GM21526 (cell line): ENCODE measurements at regions not wholly inside any gene's neighbourhood (a gene's known extent, or its start where the extent isn't known, plus 50 kb on each side); places are given as distances from the start of the nearest gene placed in this dataset.
"Not testable (repeated sequence)": the region's sequence is repeated elsewhere in the genome, so short reads cannot be mapped to it uniquely, and the experiment has no call there.

Source experiments
- ATAC-seq: cut with Tn5 transposase; IDR thresholded peaks from one replicate; pipeline ENCODE4 v1.9.1; 2021; ENCODE audit warnings: moderate library complexity; ENCODE audit not compliant: unreplicated experiment, low FRiP score

GRCh38 chr13:111007209-111007608, 92.3 kb upstream of the ANKRD10 start:
- ATAC-seq = no peak

- no peak for ATAC-seq
Observed at GRCh38 chr13:111006506-111007031, 91.7 kb upstream of the ANKRD10 start.

GRCh38 chr13:111005808-111006505, 91.1 kb upstream of the ANKRD10 start:
- ATAC-seq = no peak

GRCh38 chr13:111005364-111005763, 90.5 kb upstream of the ANKRD10 start:
- ATAC-seq = no peak

- no peak for ATAC-seq
Observed at GRCh38 chr13:111004444-111004843, 89.6 kb upstream of the ANKRD10 start.

DNA sequence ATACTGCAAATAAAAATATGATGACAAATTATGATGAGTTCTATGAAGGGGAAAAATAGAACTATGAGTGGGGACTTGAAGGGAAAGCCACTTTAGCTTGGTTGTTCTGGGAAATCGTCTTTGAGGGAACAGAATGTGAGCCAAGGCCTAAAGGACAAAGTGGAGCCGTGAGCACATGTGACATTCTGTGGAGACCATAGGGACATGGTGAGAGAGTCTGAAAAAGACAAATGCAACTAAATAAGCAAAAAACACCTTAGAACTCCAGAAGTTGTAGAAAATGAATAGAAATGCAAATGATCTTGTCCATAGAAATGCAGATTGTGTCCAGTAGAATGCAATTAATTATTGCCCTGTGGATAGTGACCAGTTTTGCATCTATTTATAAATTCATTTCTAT, 86.8 kb upstream of the ANKRD10 start:
- no peak for ATAC-seq

DNA sequence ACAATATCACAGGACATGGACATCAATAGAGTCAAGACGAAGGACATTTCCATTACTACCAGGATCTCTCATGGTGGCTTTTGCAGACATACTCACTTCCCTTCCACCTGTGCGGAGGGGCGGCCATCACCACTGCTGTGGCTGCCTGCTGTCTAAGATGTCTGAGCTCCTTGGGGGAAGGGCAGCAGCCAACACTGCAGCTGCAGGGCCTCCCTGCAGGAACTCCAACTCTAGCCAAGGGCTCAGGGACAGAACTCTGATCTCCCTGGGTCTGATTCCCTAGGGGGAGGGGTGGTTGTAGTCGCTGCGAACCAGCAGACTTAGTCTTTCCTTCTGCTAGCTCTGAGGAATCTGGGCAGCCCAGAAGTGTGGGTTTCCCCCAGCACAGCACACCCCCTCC, 78.9 kb upstream of the ANKRD10 start:
- no peak for ATAC-seq

DNA sequence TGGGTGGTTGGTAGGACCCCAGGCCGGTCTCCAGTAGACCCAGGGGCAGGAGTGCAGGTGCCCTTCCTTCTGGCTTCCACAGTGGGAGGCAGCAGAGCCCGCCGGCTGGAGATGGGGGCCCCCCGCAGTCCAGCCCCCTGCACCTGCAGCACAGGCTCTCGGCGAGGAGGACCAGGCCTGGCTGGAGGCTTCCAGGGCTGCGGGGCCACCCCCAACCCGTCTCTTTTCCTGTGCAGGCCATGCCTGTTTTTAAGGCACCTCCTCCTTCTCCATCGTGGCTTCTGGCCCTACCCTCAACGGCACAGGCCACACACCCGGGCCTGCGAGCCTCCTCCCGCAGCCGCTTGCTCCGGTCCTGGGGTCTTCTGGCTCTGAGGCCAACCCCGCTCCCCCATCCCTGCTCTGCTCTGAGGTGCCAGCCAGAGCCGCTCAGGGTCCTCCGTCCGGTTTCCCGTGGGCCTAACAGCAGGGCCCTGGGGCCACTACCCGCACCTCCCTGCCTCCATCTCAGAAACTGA, 77.2 kb upstream of the ANKRD10 start:
- ATAC-seq = no peak

GRCh38 chr13:110989331-110989730, 74.5 kb upstream of the ANKRD10 start:
- ATAC-seq = no peak

- no peak for ATAC-seq
Observed at GRCh38 chr13:110985541-110985940, 70.7 kb upstream of the ANKRD10 start.

GRCh38 chr13:110984798-110985197, 69.9 kb upstream of the ANKRD10 start:
- ATAC-seq = no peak

DNA sequence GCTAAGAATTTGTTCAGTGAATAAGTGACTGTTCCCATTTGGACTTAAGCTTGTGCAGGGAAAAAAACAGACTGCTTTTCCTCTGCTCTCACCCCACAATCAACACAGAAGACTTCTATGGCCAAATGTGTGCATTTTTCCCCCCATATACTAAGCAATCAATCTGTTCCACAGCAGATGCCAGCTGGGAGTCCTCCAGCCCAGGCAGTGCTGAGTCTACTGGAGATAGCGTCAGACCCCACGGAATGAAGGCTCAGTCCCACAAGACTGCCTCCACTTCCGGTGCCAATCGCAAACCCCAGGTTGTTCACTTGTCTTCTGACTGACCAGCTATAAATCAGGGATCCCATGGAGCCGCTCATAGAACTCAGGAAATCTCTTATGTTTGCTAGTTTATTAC, 69.5 kb upstream of the ANKRD10 start:
- ATAC-seq = no peak

GRCh38 chr13:110983241-110983640, 68.4 kb upstream of the ANKRD10 start:
- ATAC-seq = no peak

DNA sequence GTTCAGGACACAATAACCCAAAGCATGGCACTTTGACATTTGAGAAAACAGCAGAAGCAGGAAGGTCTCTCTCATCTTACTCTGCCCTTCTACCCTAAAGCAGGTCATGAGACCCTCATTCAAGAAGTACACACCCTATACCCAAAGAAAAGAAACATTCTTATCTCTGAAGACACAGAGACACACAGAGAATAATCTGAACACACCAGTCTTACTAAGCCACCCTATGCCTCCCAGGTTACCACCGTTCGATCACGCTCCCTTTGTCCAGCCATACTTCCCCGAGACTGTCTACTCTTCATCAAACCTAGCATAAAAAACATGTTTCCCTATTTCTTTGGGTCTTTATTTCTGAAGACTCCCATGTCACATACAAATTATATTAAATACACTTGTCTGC, 66.5 kb upstream of the ANKRD10 start:
- ATAC-seq = no peak

- no peak for ATAC-seq
Observed at GRCh38 chr13:110980921-110981320, 66.1 kb upstream of the ANKRD10 start.

- ATAC-seq = not testable (repeated sequence)
Observed at GRCh38 chr13:110979149-110979548, 64.3 kb upstream of the ANKRD10 start.

GRCh38 chr13:110978390-110978789, 63.5 kb upstream of the ANKRD10 start:
- no peak for ATAC-seq

GRCh38 chr13:110976785-110977184, 61.9 kb upstream of the ANKRD10 start:
- ATAC-seq = no peak

DNA sequence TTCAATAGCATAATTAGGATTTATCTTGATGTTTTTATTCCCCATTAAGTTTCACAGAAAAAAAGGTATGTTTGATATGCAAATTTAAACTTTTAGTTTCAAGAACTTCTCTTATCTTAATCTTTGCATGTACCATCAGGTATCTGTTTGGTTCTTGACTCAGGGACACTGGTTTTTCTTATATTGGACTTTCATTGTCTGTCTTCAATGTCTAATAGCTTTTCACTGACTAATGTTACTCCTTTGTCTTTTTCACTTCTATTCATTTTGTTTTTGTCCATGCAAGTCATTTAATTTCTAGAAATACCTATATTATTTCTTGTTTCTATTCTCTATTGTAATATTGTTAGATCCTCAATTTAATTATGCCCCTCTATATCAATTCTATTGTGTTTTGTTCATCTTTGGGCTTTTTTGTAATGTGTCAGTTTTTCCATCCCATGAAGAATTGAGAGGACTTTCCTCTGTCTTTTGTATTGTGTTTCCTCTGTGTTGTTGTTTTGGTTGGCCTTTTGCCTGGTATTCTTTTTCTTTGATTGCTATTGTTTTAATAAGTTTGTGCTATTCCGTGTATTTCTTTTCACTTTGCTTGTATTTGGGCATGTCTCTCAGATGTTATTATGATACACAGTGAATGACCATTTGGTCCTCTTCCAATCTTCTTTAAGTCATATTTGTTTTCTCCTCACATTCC, 58.3 kb upstream of the ANKRD10 start:
- no peak for ATAC-seq

DNA sequence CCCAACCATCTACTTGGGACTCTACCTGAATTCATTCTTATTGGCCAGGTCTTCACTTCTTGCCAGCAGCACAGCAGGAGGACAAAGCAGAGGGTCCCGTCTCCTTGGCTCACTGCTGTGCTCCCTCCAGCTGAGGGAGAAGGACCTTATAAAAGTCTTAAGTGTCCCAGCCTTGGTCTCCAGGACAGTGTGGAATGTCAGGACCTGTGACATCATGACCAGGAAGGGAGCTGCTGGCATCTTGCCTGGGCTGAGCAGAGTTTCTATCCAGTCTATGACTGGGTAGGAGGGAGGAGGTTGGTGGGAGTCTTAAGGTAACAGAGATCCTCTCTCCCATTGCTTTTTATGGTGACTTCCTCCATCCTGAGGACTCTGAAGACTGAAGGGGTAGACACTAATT, 56.6 kb upstream of the ANKRD10 start:
- ATAC-seq = no peak

DNA sequence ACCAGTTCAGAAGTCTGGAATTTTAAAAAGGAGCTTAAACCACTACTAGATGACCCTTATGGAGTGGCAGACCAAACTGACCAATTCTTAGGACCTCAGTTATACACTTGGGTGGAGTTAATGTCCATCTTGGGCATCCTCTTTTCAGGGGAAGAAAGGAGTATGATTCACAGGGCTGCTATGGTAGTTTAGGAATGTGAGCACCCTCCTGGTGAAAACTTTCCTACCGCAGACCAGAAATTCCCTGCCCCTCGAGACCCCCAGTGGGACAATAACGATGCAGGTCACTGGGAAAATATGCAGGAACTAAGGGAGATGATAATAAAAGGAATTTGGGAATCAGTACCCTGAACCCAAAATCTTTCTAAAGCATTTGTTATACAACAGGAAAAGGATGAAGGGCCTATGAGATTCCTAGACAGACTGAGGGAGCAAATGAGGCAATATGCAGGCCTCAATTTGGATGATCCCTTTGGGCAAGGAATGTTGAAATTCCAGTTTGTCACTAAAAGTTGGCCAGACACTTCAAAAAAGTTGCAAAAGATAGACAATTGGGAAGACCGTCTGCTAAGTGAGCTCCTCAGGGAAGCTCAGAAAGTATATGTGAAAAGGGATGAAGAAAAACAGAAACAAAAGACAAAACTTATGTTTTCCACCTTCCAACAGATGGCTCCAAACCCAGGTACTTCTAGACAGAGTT, 52.4 kb upstream of the ANKRD10 start:
- ATAC-seq = not testable (repeated sequence)
